Large intestine (tissue), 3 donors: ENCODE measurements at regions not wholly inside any gene's neighbourhood (a gene's known extent, or its start where the extent isn't known, plus 50 kb on each side); places are given as distances from the start of the nearest gene placed in this dataset.

Experiments used
- DNase-seq, 2 donors: peaks; one replicate each; pipeline versions ENCODE4 v3.0.0 to v3.0.0-alpha.2; 2013
- H3K27ac ChIP-seq: one replicate; pipeline ENCODE4 v1.5.1; 2013; ENCODE audit warnings: low read length
- H3K27me3 ChIP-seq: 2 replicates; pipeline ENCODE4 v1.6.1; 2013; ENCODE audit warnings: low read length; ENCODE audit not compliant: control insufficient read depth, insufficient read depth
- H3K36me3 ChIP-seq: 2 replicates; pipeline ENCODE4 v1.6.1; 2013; ENCODE audit warnings: low read length; ENCODE audit not compliant: control insufficient read depth, insufficient read depth
- H3K4me1 ChIP-seq: one replicate; pipeline ENCODE4 v1.6.1; 2013; ENCODE audit warnings: low read length; ENCODE audit not compliant: control insufficient read depth, insufficient read depth
- H3K4me3 ChIP-seq: one replicate; pipeline ENCODE4 v1.5.1; 2013; ENCODE audit warnings: low read length
- H3K9me3 ChIP-seq: one replicate; pipeline ENCODE4 v1.6.1; 2013; ENCODE audit warnings: mild to moderate bottlenecking, low read depth, low read length, moderate library complexity; ENCODE audit not compliant: control insufficient read depth
- WGBS: methylation state at CpG from one replicate; pipeline ENCODE4 v1.1.5; 2013; ENCODE audit warnings: low lambda C conversion rate; ENCODE audit not compliant: insufficient coverage; 5-methylcytosine and 5-hydroxymethylcytosine counted together

- Histone ChIP-seq H3K27ac (no peak overlapping the region), H3K36me3 (no peaks in the 10 kb centered on the region), H3K4me3 (no peak overlapping the region), H3K9me3 (no peaks in the 10 kb centered on the region), H3K27me3 (no peaks in the 10 kb centered on the region), H3K4me1 (no peaks in the 10 kb centered on the region)
- no peak for DNase-seq
- no CpG with 5 or more reads among the region's 2 CpGs for WGBS
Observed at GRCh38 chr11:127392575-127392974, 392.0 kb upstream of the KIRREL3 start.

GRCh38 chr11:127390465-127390864 is 389.9 kb upstream of the KIRREL3 start:
- Histone ChIP-seq H3K9me3 (no peaks in the 10 kb centered on the region), H3K27me3 (no peaks in the 10 kb centered on the region), H3K4me1 (no peaks in the 10 kb centered on the region), H3K36me3 (no peaks in the 10 kb centered on the region), H3K4me3 (no peak overlapping the region), H3K27ac (no peak overlapping the region)
- 21% methylated on average over 4 of the region's 4 CpGs for WGBS
- DNase-seq, result peak; percentile 19 to 44

GRCh38 chr11:127385071-127385470 is 384.5 kb upstream of the KIRREL3 start:
- WGBS, result no CpG with 5 or more reads among the region's 10 CpGs
- H3K9me3 ChIP-seq, result no peaks in the 10 kb centered on the region
- no peak for DNase-seq
- no peaks in the 10 kb centered on the region for H3K4me1 ChIP-seq
- H3K4me3 ChIP-seq, result no peak overlapping the region
- no peaks in the 10 kb centered on the region for H3K27me3 ChIP-seq
- no peaks in the 10 kb centered on the region for H3K36me3 ChIP-seq
- no peak overlapping the region for H3K27ac ChIP-seq

GRCh38 chr11:127383026-127383425 is 382.5 kb upstream of the KIRREL3 start:
- no peak for DNase-seq
- Histone ChIP-seq H3K9me3 (no peaks in the 10 kb centered on the region), H3K27me3 (no peaks in the 10 kb centered on the region), H3K27ac (no peak overlapping the region), H3K4me3 (no peak overlapping the region), H3K4me1 (no peaks in the 10 kb centered on the region), H3K36me3 (no peaks in the 10 kb centered on the region)
- WGBS, result no CpG with 5 or more reads among the region's 3 CpGs

- H3K4me1 ChIP-seq, result no peaks in the 10 kb centered on the region
- 40% methylated on average over 1 of the region's 3 CpGs for WGBS
- no peaks in the 10 kb centered on the region for H3K9me3 ChIP-seq
- no peak overlapping the region for H3K4me3 ChIP-seq
- no peaks in the 10 kb centered on the region for H3K36me3 ChIP-seq
- no peaks in the 10 kb centered on the region for H3K27me3 ChIP-seq
- no peak for DNase-seq
- no peak overlapping the region for H3K27ac ChIP-seq
Observed at GRCh38 chr11:127381247-127381646, 380.7 kb upstream of the KIRREL3 start.

- Histone ChIP-seq H3K27ac (no peak overlapping the region), H3K36me3 (no peaks in the 10 kb centered on the region), H3K9me3 (no peaks in the 10 kb centered on the region), H3K4me1 (no peaks in the 10 kb centered on the region), H3K4me3 (no peak overlapping the region), H3K27me3 (no peaks in the 10 kb centered on the region)
- DNase-seq, result no peak
- no CpG with 5 or more reads among the region's 2 CpGs for WGBS
Observed at GRCh38 chr11:127379686-127380085, 379.1 kb upstream of the KIRREL3 start.

- H3K4me3 ChIP-seq, result no peak overlapping the region
- H3K36me3 ChIP-seq, result no peaks in the 10 kb centered on the region
- 100% methylated on average over 1 of the region's 2 CpGs for WGBS
- H3K27me3 ChIP-seq, result no peaks in the 10 kb centered on the region
- DNase-seq, result no peak
- H3K4me1 ChIP-seq, result no peaks in the 10 kb centered on the region
- H3K27ac ChIP-seq, result no peak overlapping the region
- no peaks in the 10 kb centered on the region for H3K9me3 ChIP-seq
Observed at GRCh38 chr11:127376301-127376700, 375.7 kb upstream of the KIRREL3 start.

GRCh38 chr11:127369356-127369755 is 368.8 kb upstream of the KIRREL3 start:
- H3K9me3 ChIP-seq, result peaks cover 4% of the 10 kb centered on the region
- DNase-seq, result no peak
- WGBS, result 80% methylated on average over 3 of the region's 8 CpGs

GRCh38 chr11:127362754-127363308 is 362.3 kb upstream of the KIRREL3 start:
- Histone ChIP-seq H3K27ac (no peak overlapping the region), H3K27me3 (no peaks in the 10 kb centered on the region), H3K4me3 (peak overlapping the region; percentile 10), H3K36me3 (no peaks in the 10 kb centered on the region), H3K9me3 (no peaks in the 10 kb centered on the region), H3K4me1 (no peaks in the 10 kb centered on the region)
- WGBS, result no CpG with 5 or more reads among the region's 14 CpGs
- peak in 1 of 2 donors; percentile 11 for DNase-seq

More at GRCh38 chr11:127369356-127369755, 368.8 kb upstream of the KIRREL3 start:
- no peaks in the 10 kb centered on the region for H3K4me1 ChIP-seq
- H3K27ac ChIP-seq, result no peak overlapping the region
- H3K4me3 ChIP-seq, result no peak overlapping the region
- H3K27me3 ChIP-seq, result no peaks in the 10 kb centered on the region
- H3K36me3 ChIP-seq, result no peaks in the 10 kb centered on the region

- no peaks in the 10 kb centered on the region for H3K4me1 ChIP-seq
- 100% methylated on average over 2 of the region's 7 CpGs for WGBS
- no peaks in the 10 kb centered on the region for H3K36me3 ChIP-seq
- H3K27ac ChIP-seq, result no peak overlapping the region
- H3K27me3 ChIP-seq, result no peaks in the 10 kb centered on the region
- no peaks in the 10 kb centered on the region for H3K9me3 ChIP-seq
- no peak overlapping the region for H3K4me3 ChIP-seq
- DNase-seq, result no peak
Observed at GRCh38 chr11:127358160-127358559, 357.6 kb upstream of the KIRREL3 start.

- DNase-seq, result no peak
- Histone ChIP-seq H3K36me3 (no peaks in the 10 kb centered on the region), H3K27me3 (no peaks in the 10 kb centered on the region), H3K4me1 (no peaks in the 10 kb centered on the region), H3K27ac (no peak overlapping the region), H3K4me3 (no peak overlapping the region), H3K9me3 (no peaks in the 10 kb centered on the region)
- 92% methylated on average over 2 of the region's 3 CpGs for WGBS
Observed at GRCh38 chr11:127350476-127350875, 349.9 kb upstream of the KIRREL3 start.
